ENCODE measurements at regions not wholly inside any gene's neighbourhood (a gene's known extent, or its start where the extent isn't known, plus 50 kb on each side); places are given as distances from the start of the nearest gene placed in this dataset.

- peaks cover 7% of the 10 kb centered on the region; the same call in 1 of the 2 replicates for H3K9me3 Mint-ChIP-seq
- peaks cover 8% of the 10 kb centered on the region for H3K27me3 Mint-ChIP-seq (ENCODE audit: insufficient read depth)
- H3K4me1 Mint-ChIP-seq (ENCODE audit: low read depth) = no peaks in the 10 kb centered on the region
- H3K27ac Mint-ChIP-seq = no peak overlapping the region
- TF ChIP-seq, protein P1, sequence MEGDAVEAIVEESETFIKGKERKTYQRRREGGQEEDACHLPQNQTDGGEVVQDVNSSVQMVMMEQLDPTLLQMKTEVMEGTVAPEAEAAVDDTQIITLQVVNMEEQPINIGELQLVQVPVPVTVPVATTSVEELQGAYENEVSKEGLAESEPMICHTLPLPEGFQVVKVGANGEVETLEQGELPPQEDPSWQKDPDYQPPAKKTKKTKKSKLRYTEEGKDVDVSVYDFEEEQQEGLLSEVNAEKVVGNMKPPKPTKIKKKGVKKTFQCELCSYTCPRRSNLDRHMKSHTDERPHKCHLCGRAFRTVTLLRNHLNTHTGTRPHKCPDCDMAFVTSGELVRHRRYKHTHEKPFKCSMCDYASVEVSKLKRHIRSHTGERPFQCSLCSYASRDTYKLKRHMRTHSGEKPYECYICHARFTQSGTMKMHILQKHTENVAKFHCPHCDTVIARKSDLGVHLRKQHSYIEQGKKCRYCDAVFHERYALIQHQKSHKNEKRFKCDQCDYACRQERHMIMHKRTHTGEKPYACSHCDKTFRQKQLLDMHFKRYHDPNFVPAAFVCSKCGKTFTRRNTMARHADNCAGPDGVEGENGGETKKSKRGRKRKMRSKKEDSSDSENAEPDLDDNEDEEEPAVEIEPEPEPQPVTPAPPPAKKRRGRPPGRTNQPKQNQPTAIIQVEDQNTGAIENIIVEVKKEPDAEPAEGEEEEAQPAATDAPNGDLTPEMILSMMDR (IDR thresholded peaks at IDR 0.05) = no peak
- DNase-seq = no peak
- no peak overlapping the region for H3K4me3 Mint-ChIP-seq
- H3K36me3 Mint-ChIP-seq (ENCODE audit: low read depth) = 0 out of 2 replicates have a peak, but pooled peaks cover 5% of the 10 kb centered on the region
Observed at GRCh38 chr2:60358476-60358875, 195.0 kb downstream of the BCL11A start.

DNA sequence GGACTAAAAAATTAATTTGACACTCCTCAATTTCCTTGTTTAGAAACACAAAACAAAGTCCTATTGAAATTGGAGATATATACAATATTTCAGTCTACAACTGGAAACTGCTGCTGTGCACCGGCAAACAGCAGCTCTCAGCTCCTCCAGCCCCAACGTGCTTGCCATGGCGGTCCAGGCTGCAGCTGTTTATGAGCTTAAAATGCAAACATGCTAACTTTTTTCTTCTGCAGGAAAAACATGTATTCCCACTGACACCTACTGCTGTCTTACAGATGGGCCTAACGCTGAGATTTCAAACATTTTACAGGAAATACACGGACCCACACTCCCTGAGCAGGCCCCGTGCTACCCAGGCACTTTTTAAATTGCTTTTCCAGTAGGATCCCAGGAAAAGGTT lies 195.5 kb downstream of the BCL11A start:
- Mint-ChIP-seq H3K36me3 (ENCODE audit: low read depth) (0 out of 2 replicates have a peak, but pooled peaks cover 5% of the 10 kb centered on the region), H3K9me3 (peaks cover 7% of the 10 kb centered on the region; the same call in 1 of the 2 replicates), H3K27me3 (ENCODE audit: insufficient read depth) (peaks cover 9% of the 10 kb centered on the region), H3K4me1 (ENCODE audit: low read depth) (no peaks in the 10 kb centered on the region), H3K4me3 (no peak overlapping the region), H3K27ac (no peak overlapping the region)
- DNase-seq = no peak
- TF ChIP-seq, protein P1 (IDR thresholded peaks at IDR 0.05) = no peak

GRCh38 chr2:60356346-60356745 lies 197.1 kb downstream of the BCL11A start:
- Mint-ChIP-seq H3K9me3 (no peaks in the 10 kb centered on the region), H3K27me3 (ENCODE audit: insufficient read depth) (peaks cover 10% of the 10 kb centered on the region), H3K36me3 (ENCODE audit: low read depth) (no peaks in the 10 kb centered on the region), H3K4me3 (no peak overlapping the region), H3K4me1 (ENCODE audit: low read depth) (no peaks in the 10 kb centered on the region), H3K27ac (no peak overlapping the region)
- TF ChIP-seq, protein P1 (IDR thresholded peaks at IDR 0.05) = no peak
- DNase-seq = no peak

GRCh38 chr2:60355849-60356261 lies 197.6 kb downstream of the BCL11A start:
- Mint-ChIP-seq H3K27ac (no peak overlapping the region), H3K27me3 (ENCODE audit: insufficient read depth) (peaks cover 10% of the 10 kb centered on the region), H3K36me3 (ENCODE audit: low read depth) (no peaks in the 10 kb centered on the region), H3K9me3 (no peaks in the 10 kb centered on the region), H3K4me1 (ENCODE audit: low read depth) (no peaks in the 10 kb centered on the region), H3K4me3 (no peak overlapping the region)
- no peak for DNase-seq
- TF ChIP-seq, protein P1 (IDR thresholded peaks at IDR 0.05) = no peak

DNA sequence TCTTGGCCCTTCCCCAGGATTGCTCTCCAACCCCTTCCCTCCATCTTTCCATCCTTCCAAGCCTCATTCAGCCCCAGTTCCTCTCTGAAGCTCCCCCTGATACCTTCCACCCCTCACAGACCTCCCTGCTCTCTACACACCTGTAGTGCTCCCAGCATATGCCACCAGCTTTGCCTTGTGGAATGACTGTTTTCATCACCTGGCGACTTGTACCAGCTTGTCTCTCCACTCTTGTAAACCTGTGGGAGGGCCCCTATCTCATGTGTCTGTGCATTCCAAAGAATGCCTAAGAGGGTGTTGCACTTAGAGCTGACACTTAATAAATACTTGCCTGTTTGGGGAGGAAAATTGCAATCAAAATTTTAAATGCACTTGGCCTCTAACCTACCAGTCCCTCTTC lies 198.7 kb downstream of the BCL11A start:
- no peak for DNase-seq
- Mint-ChIP-seq H3K27me3 (ENCODE audit: insufficient read depth) (peaks cover 10% of the 10 kb centered on the region), H3K27ac (no peak overlapping the region), H3K4me3 (no peak overlapping the region), H3K36me3 (ENCODE audit: low read depth) (no peaks in the 10 kb centered on the region), H3K4me1 (ENCODE audit: low read depth) (no peaks in the 10 kb centered on the region), H3K9me3 (no peaks in the 10 kb centered on the region)
- TF ChIP-seq, protein P1 (IDR thresholded peaks at IDR 0.05) = no peak

GRCh38 chr2:60353863-60354262 lies 199.6 kb downstream of the BCL11A start:
- Mint-ChIP-seq H3K9me3 (no peaks in the 10 kb centered on the region), H3K27me3 (ENCODE audit: insufficient read depth) (peaks cover 12% of the 10 kb centered on the region), H3K4me1 (ENCODE audit: low read depth) (no peaks in the 10 kb centered on the region), H3K4me3 (no peak overlapping the region), H3K36me3 (ENCODE audit: low read depth) (no peaks in the 10 kb centered on the region), H3K27ac (no peak overlapping the region)
- TF ChIP-seq, protein P1 (IDR thresholded peaks at IDR 0.05) = no peak
- DNase-seq = no peak

Measured in HFFc6 (cell line).